Transverse colon (tissue), 4 donors: ENCODE measurements at regions not wholly inside any gene's neighbourhood (a gene's known extent, or its start where the extent isn't known, plus 50 kb on each side); places are given as distances from the start of the nearest gene placed in this dataset.

ENCODE experiments used
- DNase-seq: peaks from one replicate; pipeline ENCODE4 v3.0.0-alpha.2; 2019
- H3K27ac ChIP-seq, 4 donors: fragments of 200-600 bp; sonication (generic); 2 replicates each; pipeline ENCODE4 v1.5.1; 2016 to 2018; ENCODE audit warnings: inconsistent platforms in 4 of 4
- H3K27me3 ChIP-seq: fragments of 200-600 bp; sonication (generic); 2 replicates; pipeline ENCODE4 v1.5.1; 2017; ENCODE audit warnings: inconsistent platforms
- H3K36me3 ChIP-seq, 4 donors: fragments of 200-600 bp; sonication (generic); 2 replicates each; pipeline ENCODE4 v1.5.1; 2017 to 2019; ENCODE audit warnings: inconsistent platforms in 4 of 4
- H3K4me1 ChIP-seq, 4 donors: fragments of 200-600 bp; sonication (generic); 2 replicates each; pipeline ENCODE4 v1.5.1; 2017 to 2020; ENCODE audit warnings: inconsistent platforms in 4 of 4
- H3K4me3 ChIP-seq, 4 donors: fragments of 200-600 bp; sonication (generic); 1 replicate in 1 of 4; 2 replicates in 3 of 4; pipeline versions ENCODE4 v1.5.1 to v1.6.1; 2017 to 2019; ENCODE audit warnings: inconsistent platforms in 4 of 4
- H3K9me3 ChIP-seq, 2 donors: fragments of 200-600 bp; sonication (generic); 2 replicates each; pipeline ENCODE4 v1.5.1; 2017 to 2019; ENCODE audit warnings: inconsistent platforms in 2 of 2
- EP300 ChIP-seq: sonication (generic); formaldehyde crosslinking; IDR thresholded peaks from one replicate; pipeline ENCODE4 v1.6.1; 2017; ENCODE audit warnings: antibody characterized with exemption, low read depth
- POLR2A ChIP-seq: fragments of 450-650 bp; IDR thresholded peaks from one replicate; pipeline ENCODE4 v1.6.1; 2016; ENCODE audit warnings: antibody characterized with exemption, mild to moderate bottlenecking, moderate library complexity
- POLR2AphosphoS5 ChIP-seq, 3 donors: sonication (generic); formaldehyde crosslinking; IDR thresholded peaks; one replicate each; pipeline ENCODE4 v1.6.1; 2016; ENCODE audit warnings: antibody characterized with exemption in 3 of 3
- WGBS, 2 donors: methylation state at CpG; one replicate each; pipeline ENCODE4 v1.1.5; 2018; ENCODE audit warnings: low coverage in 1 of 2; 5-methylcytosine and 5-hydroxymethylcytosine counted together
- in situ Hi-C, 4 donors: fragments of 200-750 bp; cut with MboI; loops; one replicate each; pipeline versions ENCODE4 v1.15.0 to v1.15.1; 2017; ENCODE audit warnings: low sequenced_read_pairs in 3 of 4, low pct_ligation_motif_present in 1 of 4, low pct_unique_long_range_greater_than_20kb in 1 of 4
- intact Hi-C: fragments of 100-400 bp; cut with DNase I; formaldehyde crosslinking; loops from one replicate; pipeline ENCODE4 v1.15.1; 2023; ENCODE audit warnings: low total_unique reads
- TF ChIP-seq, protein P1 (sequence below), 5 experiments: fragments of 200-600 bp in 3 of 5; fragments of 450-650 bp in 2 of 5; sonication (generic) in 3 of 5; IDR thresholded peaks; 1 replicate in 2 of 5; 2 replicates in 3 of 5; pipeline ENCODE4 v1.5.1; 2016 to 2017; ENCODE audit warnings: antibody characterized with exemption in 5 of 5, inconsistent platforms in 3 of 5, mild to moderate bottlenecking in 2 of 5, moderate library complexity in 1 of 5

DNA sequence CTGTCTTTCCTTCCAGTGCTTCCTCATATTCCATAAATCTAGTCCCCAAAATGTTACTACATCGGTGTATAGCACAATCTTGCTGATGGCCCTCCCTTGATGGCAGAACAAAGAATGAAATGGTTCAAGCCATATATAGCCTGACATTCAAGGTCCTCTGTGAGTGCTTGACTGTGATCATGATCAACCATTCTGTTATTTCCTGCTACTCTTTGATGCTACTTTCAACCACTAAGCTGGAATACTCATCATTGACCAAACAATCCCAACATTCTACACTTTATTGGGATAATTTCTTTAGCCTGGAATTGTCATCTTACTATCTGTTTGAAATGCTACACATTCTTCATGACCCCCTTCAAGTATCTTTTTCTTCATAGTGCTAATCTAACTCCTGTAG is 633.9 kb downstream of the PLCL1 start:
- TF ChIP-seq POLR2AphosphoS5 (IDR thresholded peaks at IDR 0.05) (no peak), POLR2A (no peak), EP300 (no peak)
- TF ChIP-seq, protein P1, sequence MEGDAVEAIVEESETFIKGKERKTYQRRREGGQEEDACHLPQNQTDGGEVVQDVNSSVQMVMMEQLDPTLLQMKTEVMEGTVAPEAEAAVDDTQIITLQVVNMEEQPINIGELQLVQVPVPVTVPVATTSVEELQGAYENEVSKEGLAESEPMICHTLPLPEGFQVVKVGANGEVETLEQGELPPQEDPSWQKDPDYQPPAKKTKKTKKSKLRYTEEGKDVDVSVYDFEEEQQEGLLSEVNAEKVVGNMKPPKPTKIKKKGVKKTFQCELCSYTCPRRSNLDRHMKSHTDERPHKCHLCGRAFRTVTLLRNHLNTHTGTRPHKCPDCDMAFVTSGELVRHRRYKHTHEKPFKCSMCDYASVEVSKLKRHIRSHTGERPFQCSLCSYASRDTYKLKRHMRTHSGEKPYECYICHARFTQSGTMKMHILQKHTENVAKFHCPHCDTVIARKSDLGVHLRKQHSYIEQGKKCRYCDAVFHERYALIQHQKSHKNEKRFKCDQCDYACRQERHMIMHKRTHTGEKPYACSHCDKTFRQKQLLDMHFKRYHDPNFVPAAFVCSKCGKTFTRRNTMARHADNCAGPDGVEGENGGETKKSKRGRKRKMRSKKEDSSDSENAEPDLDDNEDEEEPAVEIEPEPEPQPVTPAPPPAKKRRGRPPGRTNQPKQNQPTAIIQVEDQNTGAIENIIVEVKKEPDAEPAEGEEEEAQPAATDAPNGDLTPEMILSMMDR (IDR thresholded peaks at IDR 0.05) = no peak
- Histone ChIP-seq H3K36me3 (no peaks in the 10 kb centered on the region), H3K9me3 (no peaks in the 10 kb centered on the region), H3K27ac (no peak overlapping the region), H3K27me3 (no peaks in the 10 kb centered on the region), H3K4me1 (no peaks in the 10 kb centered on the region), H3K4me3 (no peak overlapping the region)
- no peak for DNase-seq
- intact Hi-C loops (no loop called here), in situ Hi-C loops (no loop called here)
- WGBS, 2 donors = 92 to 100% methylated on average over 1 of the region's 1 CpG

DNA sequence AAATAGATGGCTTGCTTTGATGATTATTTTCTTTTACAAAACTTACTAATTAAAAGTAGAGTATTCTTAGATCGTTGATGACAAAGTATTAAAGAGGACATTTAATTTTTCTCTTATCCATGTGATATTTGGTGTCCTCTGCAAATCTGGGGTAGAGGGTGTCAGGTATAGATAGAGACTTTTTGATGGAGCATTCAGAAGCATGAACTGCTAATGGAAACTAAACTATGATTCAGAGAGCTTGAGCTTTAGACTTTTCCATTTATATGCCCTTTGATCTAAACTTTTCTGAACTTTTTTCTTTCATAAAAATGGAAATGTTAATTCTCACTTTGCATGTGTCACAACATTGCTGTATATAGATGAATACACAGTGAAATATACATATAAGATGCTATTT is 619.7 kb downstream of the PLCL1 start:
- H3K4me1 ChIP-seq = no peaks in the 10 kb centered on the region
- TF ChIP-seq EP300 (no peak), POLR2AphosphoS5 (IDR thresholded peaks at IDR 0.05) (no peak), POLR2A (no peak)
- TF ChIP-seq, protein P1 (IDR thresholded peaks at IDR 0.05) = no peak
- in situ Hi-C loops (no loop called here), intact Hi-C loops (no loop called here)
- H3K27me3 ChIP-seq = no peaks in the 10 kb centered on the region
- H3K9me3 ChIP-seq = no peaks in the 10 kb centered on the region
- H3K27ac ChIP-seq = no peak overlapping the region
- WGBS, 2 donors = 74 to 85% methylated on average over 1 of the region's 1 CpG
- DNase-seq = no peak
- H3K4me3 ChIP-seq = no peak overlapping the region
- no peaks in the 10 kb centered on the region for H3K36me3 ChIP-seq

DNA sequence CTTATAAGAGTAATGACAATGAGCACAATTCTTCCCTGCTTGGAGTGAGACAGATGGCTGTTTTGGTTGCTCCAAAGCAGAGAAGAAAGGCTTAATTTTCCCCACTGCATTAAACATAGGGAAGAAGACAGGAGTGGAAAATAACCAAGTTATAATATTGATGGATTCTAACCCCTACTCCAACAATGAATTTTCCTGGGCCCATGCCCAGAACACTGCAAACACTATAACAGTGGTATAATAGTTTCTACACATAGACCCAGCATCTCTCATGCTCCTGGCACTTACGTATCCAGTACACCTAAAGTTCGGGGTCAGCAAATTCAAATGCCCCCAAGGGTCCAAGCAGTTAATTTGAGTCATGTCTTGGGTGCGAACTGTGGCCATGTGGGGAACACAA is 613.4 kb downstream of the PLCL1 start:
- WGBS, 2 donors = 87 to 100% methylated on average over 1 to 3 of the region's 3 CpGs
- in situ Hi-C loops (no loop called here), intact Hi-C loops (no loop called here)
- H3K27me3 ChIP-seq = no peaks in the 10 kb centered on the region
- no peak overlapping the region for H3K27ac ChIP-seq
- no peaks in the 10 kb centered on the region for H3K4me1 ChIP-seq
- H3K36me3 ChIP-seq = no peaks in the 10 kb centered on the region
- no peak for DNase-seq
- no peak overlapping the region for H3K4me3 ChIP-seq
- H3K9me3 ChIP-seq = no peaks in the 10 kb centered on the region
- TF ChIP-seq, protein P1 (IDR thresholded peaks at IDR 0.05) = no peak

DNA sequence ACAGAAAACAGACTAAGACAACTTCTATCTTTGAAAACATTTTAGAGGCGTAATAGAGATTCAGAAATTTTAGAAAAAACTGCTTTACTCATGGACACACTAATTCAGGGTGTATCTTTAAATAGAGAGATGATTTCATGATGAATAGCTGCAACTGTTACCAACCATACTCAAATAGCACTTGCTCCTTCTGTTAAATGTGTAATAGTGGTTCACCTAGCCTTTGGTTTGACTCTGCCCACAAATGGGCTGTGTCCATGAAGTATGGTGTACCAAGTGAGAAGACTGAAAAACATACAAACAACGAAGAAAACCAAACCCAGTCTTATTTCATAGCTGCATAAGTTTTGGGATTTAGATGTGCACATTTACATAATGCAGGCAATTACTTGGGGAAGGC is 610.6 kb downstream of the PLCL1 start:
- WGBS, 2 donors = 71 to 94% methylated on average over 2 of the region's 2 CpGs
- no peaks in the 10 kb centered on the region for H3K9me3 ChIP-seq
- H3K4me3 ChIP-seq = no peak overlapping the region
- no peaks in the 10 kb centered on the region for H3K36me3 ChIP-seq
- no peaks in the 10 kb centered on the region for H3K4me1 ChIP-seq
- intact Hi-C loops (no loop called here), in situ Hi-C loops (no loop called here)
- no peak overlapping the region for H3K27ac ChIP-seq
- no peak for DNase-seq
- no peaks in the 10 kb centered on the region for H3K27me3 ChIP-seq
- TF ChIP-seq POLR2AphosphoS5 (IDR thresholded peaks at IDR 0.05) (no peak), EP300 (no peak), POLR2A (no peak)
- TF ChIP-seq, protein P1 (IDR thresholded peaks at IDR 0.05) = no peak
